ENCODE measurements at regions not wholly inside any gene's neighbourhood (a gene's known extent, or its start where the extent isn't known, plus 50 kb on each side); places are given as distances from the start of the nearest gene placed in this dataset.

DNA sequence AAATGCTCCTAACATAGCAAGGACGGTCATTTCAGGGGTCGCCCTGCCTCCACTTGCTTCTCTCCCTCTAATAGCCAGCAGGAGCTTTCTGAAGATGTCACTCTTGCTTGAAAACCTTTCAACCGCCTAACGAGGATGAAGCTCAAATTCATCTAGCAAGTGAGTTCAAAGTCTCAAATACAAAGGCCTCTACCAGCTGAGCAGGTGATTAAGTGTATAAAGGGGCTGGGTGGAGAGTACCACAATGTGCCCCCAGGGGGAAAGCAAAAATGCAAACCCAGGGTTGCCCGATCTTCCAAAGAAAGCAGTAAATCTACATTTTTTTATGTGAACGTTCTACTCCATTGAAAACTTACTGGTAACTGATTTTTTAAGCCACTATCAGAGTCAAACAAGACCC, 50.4 kb upstream of the GRIP2 start:
- TF ChIP-seq CTCF (conservative IDR thresholded peaks at IDR 0.05), result no peak
- Mint-ChIP-seq H3K27ac (ENCODE audit: unreplicated experiment) (no peak overlapping the region), H3K27me3 (ENCODE audit: low read depth) (peaks cover 5% of the 10 kb centered on the region), H3K4me3 (no peak overlapping the region), H3K36me3 (ENCODE audit: low read depth) (no peaks in the 10 kb centered on the region), H3K9me3 (no peaks in the 10 kb centered on the region), H3K4me1 (no peaks in the 10 kb centered on the region)
- no peak for DNase-seq (ENCODE audit: low read depth, low spot score)

- TF ChIP-seq CTCF (conservative IDR thresholded peaks at IDR 0.05), result no peak
- Mint-ChIP-seq H3K4me1 (no peaks in the 10 kb centered on the region), H3K4me3 (no peak overlapping the region), H3K36me3 (ENCODE audit: low read depth) (no peaks in the 10 kb centered on the region), H3K9me3 (no peaks in the 10 kb centered on the region), H3K27ac (ENCODE audit: unreplicated experiment) (no peak overlapping the region), H3K27me3 (ENCODE audit: low read depth) (peaks cover 14% of the 10 kb centered on the region)
- DNase-seq (ENCODE audit: low read depth, low spot score), result no peak
Measured at GRCh38 chr3:14592390-14592789, 52.2 kb upstream of the GRIP2 start.

GRCh38 chr3:14592836-14593235, 52.7 kb upstream of the GRIP2 start:
- Mint-ChIP-seq H3K9me3 (no peaks in the 10 kb centered on the region), H3K4me1 (no peaks in the 10 kb centered on the region), H3K27ac (ENCODE audit: unreplicated experiment) (no peak overlapping the region), H3K4me3 (no peak overlapping the region), H3K36me3 (ENCODE audit: low read depth) (no peaks in the 10 kb centered on the region), H3K27me3 (ENCODE audit: low read depth) (peaks cover 14% of the 10 kb centered on the region)
- DNase-seq (ENCODE audit: low read depth, low spot score), result no peak
- no peak for TF ChIP-seq CTCF (conservative IDR thresholded peaks at IDR 0.05)

- no peak for TF ChIP-seq CTCF (conservative IDR thresholded peaks at IDR 0.05)
- Mint-ChIP-seq H3K9me3 (no peaks in the 10 kb centered on the region), H3K36me3 (ENCODE audit: low read depth) (no peaks in the 10 kb centered on the region), H3K4me1 (peaks cover 11% of the 10 kb centered on the region), H3K27me3 (ENCODE audit: low read depth) (peaks cover 27% of the 10 kb centered on the region), H3K27ac (ENCODE audit: unreplicated experiment) (peak overlapping the region; percentile 88), H3K4me3 (no peak overlapping the region)
- no peak for DNase-seq (ENCODE audit: low read depth, low spot score)
Measured at GRCh38 chr3:14594234-14594633, 54.1 kb upstream of the GRIP2 start.

DNA sequence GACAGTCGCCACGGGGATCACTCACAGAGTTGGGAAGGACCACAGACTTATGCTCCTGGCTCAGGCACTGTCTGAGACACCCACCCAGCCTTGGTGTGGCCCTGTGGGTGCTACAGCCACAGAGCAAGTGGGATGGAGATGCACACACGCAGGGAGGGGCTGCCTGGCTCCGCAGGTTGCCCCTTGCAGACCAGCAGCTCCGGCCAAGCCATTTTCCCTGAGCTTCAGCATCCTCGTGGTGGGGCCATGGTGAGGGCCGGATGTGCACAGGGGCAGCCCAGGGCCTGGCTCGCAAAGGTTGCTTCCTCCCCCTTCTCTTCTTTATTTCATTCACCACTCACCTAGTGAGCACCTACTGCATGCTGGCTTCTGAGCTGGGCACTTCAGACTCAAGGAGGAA, 55.4 kb upstream of the GRIP2 start:
- TF ChIP-seq CTCF (conservative IDR thresholded peaks at IDR 0.05), result no peak
- peaks cover 38% of the 10 kb centered on the region for H3K27me3 Mint-ChIP-seq (ENCODE audit: low read depth)
- H3K4me1 Mint-ChIP-seq, result peaks cover 20% of the 10 kb centered on the region
- H3K4me3 Mint-ChIP-seq, result no peak overlapping the region
- no peak overlapping the region for H3K27ac Mint-ChIP-seq (ENCODE audit: unreplicated experiment)
- H3K36me3 Mint-ChIP-seq (ENCODE audit: low read depth), result no peaks in the 10 kb centered on the region
- no peaks in the 10 kb centered on the region for H3K9me3 Mint-ChIP-seq
- DNase-seq (ENCODE audit: low read depth, low spot score), result no peak

DNA sequence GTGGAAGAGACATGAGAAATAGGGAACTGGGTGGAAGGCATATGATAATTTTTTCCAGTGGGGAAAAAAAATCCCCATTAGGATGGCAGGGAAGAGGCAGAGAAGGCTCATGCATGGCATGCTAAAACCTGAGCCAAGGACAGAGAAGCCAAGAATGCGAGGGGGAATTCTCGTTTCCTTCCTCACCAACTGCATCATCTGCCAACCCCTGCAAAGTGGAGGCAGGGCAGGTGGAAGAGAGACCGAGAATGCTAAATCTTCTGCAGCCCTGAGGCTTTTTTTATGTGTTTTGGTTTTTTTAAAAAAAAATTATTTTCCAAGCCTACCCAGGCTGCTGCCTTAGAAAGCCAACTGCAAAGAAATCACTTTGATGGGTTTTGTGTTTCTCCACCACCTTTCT, 54.3 kb upstream of the CCDC174 start:
- H3K27me3 Mint-ChIP-seq (ENCODE audit: low read depth), result peaks cover 49% of the 10 kb centered on the region

More for the DNA sequence above, 54.3 kb upstream of the CCDC174 start:
- DNase-seq (ENCODE audit: low read depth, low spot score), result no peak
- Mint-ChIP-seq H3K9me3 (no peaks in the 10 kb centered on the region), H3K36me3 (ENCODE audit: low read depth) (no peaks in the 10 kb centered on the region), H3K4me1 (peaks cover 24% of the 10 kb centered on the region), H3K4me3 (no peak overlapping the region), H3K27ac (ENCODE audit: unreplicated experiment) (no peak overlapping the region)
- no peak for TF ChIP-seq CTCF (conservative IDR thresholded peaks at IDR 0.05)

Data from neural crest cell (in vitro differentiated cells).